ENCODE measurements at regions not wholly inside any gene's neighbourhood (a gene's known extent, or its start where the extent isn't known, plus 50 kb on each side); places are given as distances from the start of the nearest gene placed in this dataset.

DNA sequence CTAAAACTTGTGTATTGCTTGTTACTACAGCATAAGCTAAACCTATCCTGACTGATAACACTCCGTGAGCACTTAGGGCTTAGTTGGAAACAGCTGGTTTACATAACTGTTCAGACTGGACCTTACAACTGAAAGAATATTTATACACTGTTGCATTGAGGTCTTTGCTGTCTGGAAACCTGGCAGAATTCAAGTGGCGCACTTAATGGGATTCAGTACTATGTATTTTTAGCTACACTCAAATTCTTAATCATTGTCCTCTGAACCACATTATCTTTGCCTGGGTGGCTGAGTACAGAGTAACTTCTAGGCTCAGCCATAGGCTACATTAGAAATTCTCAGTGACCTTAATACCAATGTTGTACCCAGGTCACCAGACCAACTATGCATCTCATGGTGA lies 172.9 kb downstream of the PMP22 start:
- Mint-ChIP-seq H3K4me3 (no peak overlapping the region), H3K9me3 (no peaks in the 10 kb centered on the region), H3K36me3 (ENCODE audit: low read depth) (no peaks in the 10 kb centered on the region), H3K27me3 (peaks cover 6% of the 10 kb centered on the region), H3K4me1 (no peaks in the 10 kb centered on the region), H3K27ac (no peak overlapping the region)
- DNase-seq = no peak
- no peak for ATAC-seq

- no peak overlapping the region for H3K4me3 Mint-ChIP-seq
- ATAC-seq (no peak), DNase-seq (no peak)
- H3K36me3 Mint-ChIP-seq (ENCODE audit: low read depth) = no peaks in the 10 kb centered on the region
- no peaks in the 10 kb centered on the region for H3K4me1 Mint-ChIP-seq
- no peaks in the 10 kb centered on the region for H3K9me3 Mint-ChIP-seq
- H3K27me3 Mint-ChIP-seq = peaks cover 9% of the 10 kb centered on the region
- H3K27ac Mint-ChIP-seq = no peak overlapping the region
Observed at GRCh38 chr17:15091825-15092224, 173.3 kb downstream of the PMP22 start.

DNA sequence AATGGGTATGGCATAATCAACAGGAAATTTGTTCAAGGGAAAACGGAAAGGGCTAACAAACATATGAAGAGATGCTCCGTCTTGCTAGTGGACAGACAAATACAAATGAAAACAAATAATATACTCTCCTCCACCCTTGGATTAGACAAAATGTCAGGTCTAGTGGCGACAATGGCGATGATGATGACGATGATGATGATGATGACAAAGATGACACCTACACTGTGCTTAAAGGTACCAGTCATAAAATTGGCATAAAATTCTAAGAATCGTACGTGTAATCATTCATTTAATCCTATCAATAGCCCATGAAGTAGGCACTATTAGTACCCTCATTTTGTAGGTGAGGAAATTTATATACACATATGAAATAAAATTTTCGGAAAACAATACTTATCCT lies 174.6 kb downstream of the PMP22 start:
- Mint-ChIP-seq H3K9me3 (no peaks in the 10 kb centered on the region), H3K4me3 (no peak overlapping the region), H3K27me3 (peaks cover 9% of the 10 kb centered on the region), H3K4me1 (no peaks in the 10 kb centered on the region), H3K36me3 (ENCODE audit: low read depth) (no peaks in the 10 kb centered on the region), H3K27ac (no peak overlapping the region)
- DNase-seq (no peak), ATAC-seq (no peak)

GRCh38 chr17:15087946-15088345 lies 177.2 kb downstream of the PMP22 start:
- Mint-ChIP-seq H3K36me3 (ENCODE audit: low read depth) (no peaks in the 10 kb centered on the region), H3K4me1 (no peaks in the 10 kb centered on the region), H3K4me3 (no peak overlapping the region), H3K9me3 (no peaks in the 10 kb centered on the region), H3K27ac (no peak overlapping the region), H3K27me3 (peaks cover 6% of the 10 kb centered on the region)
- DNase-seq = no peak
- ATAC-seq = no peak

GRCh38 chr17:15086776-15087295 lies 178.3 kb downstream of the PMP22 start:
- no peaks in the 10 kb centered on the region for H3K36me3 Mint-ChIP-seq (ENCODE audit: low read depth)
- H3K4me3 Mint-ChIP-seq = no peak overlapping the region
- no peaks in the 10 kb centered on the region for H3K9me3 Mint-ChIP-seq
- no peak for ATAC-seq
- no peak for DNase-seq
- no peaks in the 10 kb centered on the region for H3K4me1 Mint-ChIP-seq
- peaks cover 6% of the 10 kb centered on the region for H3K27me3 Mint-ChIP-seq
- no peak overlapping the region for H3K27ac Mint-ChIP-seq

GRCh38 chr17:15085890-15086677 lies 179.0 kb downstream of the PMP22 start:
- ATAC-seq (no peak), DNase-seq (no peak)
- Mint-ChIP-seq H3K9me3 (no peaks in the 10 kb centered on the region), H3K27me3 (peaks cover 9% of the 10 kb centered on the region), H3K4me3 (no peak overlapping the region), H3K4me1 (no peaks in the 10 kb centered on the region), H3K27ac (no peak overlapping the region), H3K36me3 (ENCODE audit: low read depth) (no peaks in the 10 kb centered on the region)

GRCh38 chr17:15083225-15083624 lies 181.9 kb downstream of the PMP22 start:
- DNase-seq = no peak
- Mint-ChIP-seq H3K27me3 (peaks cover 13% of the 10 kb centered on the region), H3K4me3 (no peak overlapping the region), H3K36me3 (ENCODE audit: low read depth) (no peaks in the 10 kb centered on the region), H3K27ac (no peak overlapping the region), H3K9me3 (no peaks in the 10 kb centered on the region), H3K4me1 (no peaks in the 10 kb centered on the region)
- no peak for ATAC-seq

GRCh38 chr17:15081008-15081407 lies 184.1 kb downstream of the PMP22 start:
- H3K27ac Mint-ChIP-seq = no peak overlapping the region
- DNase-seq = no peak

DNA sequence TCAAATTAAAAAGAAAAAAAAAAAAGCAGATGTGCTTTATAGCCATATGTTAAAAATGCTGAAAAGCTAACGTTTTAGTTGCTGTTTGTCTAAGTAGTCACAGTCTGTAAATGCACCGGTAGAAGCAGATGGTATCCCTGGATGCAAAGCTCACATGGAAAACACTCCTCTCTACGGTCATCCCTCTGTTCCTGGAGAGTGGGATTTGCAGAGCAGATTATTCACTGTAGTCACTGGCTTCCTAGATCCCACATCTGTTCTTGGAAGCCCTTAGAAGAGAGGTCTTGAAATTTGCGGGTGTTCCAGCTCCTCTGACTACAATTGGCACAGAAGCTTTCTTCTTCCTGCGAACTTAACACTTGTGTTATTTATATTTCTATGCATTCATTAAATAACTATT lies 186.6 kb downstream of the PMP22 start:
- Mint-ChIP-seq H3K36me3 (ENCODE audit: low read depth) (no peaks in the 10 kb centered on the region), H3K27me3 (peaks cover 7% of the 10 kb centered on the region)
- ATAC-seq = no peak

More at GRCh38 chr17:15081008-15081407, 184.1 kb downstream of the PMP22 start:
- peaks cover 7% of the 10 kb centered on the region for H3K27me3 Mint-ChIP-seq
- no peaks in the 10 kb centered on the region for H3K4me1 Mint-ChIP-seq
- H3K9me3 Mint-ChIP-seq = no peaks in the 10 kb centered on the region
- H3K36me3 Mint-ChIP-seq (ENCODE audit: low read depth) = no peaks in the 10 kb centered on the region
- H3K4me3 Mint-ChIP-seq = no peak overlapping the region
- ATAC-seq = no peak

DNA sequence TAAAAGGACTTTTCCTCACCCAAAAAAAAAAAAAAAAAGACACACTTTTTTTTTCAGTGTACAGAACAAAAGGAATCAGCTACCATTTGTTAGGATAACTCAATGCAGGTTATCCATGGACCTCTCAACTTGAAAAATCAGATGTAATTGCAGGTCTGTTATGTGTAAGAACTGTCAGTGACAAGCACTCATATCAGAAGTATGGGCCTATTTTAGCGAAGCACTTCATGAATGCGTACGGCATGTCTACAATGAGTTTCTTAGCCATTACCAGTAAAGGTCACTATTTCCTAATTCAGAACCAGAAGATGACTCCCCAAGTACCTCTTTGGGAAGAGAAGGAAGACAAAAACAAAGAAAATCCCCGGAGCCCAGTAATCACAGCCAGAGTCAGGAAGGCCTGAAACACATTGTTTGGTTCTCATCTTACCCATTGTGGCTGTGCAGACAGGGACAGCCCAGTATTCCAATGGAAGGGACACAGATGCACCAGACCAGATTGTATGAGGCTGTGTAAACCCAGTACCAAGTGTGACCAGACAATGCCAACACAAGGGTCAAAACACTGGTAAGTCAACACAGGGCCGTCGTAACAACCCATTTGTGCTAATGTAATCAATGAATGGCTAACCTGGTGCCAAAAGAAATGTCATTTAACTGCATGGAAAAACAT lies 188.0 kb downstream of the PMP22 start:
- Mint-ChIP-seq H3K9me3 (no peaks in the 10 kb centered on the region), H3K4me3 (no peak overlapping the region), H3K27ac (no peak overlapping the region), H3K4me1 (no peaks in the 10 kb centered on the region), H3K36me3 (ENCODE audit: low read depth) (no peaks in the 10 kb centered on the region), H3K27me3 (peaks cover 7% of the 10 kb centered on the region)
- ATAC-seq (no peak), DNase-seq (no peak)

More for the DNA sequence above, 186.6 kb downstream of the PMP22 start:
- DNase-seq = no peak
- Mint-ChIP-seq H3K4me1 (no peaks in the 10 kb centered on the region), H3K27ac (no peak overlapping the region), H3K9me3 (no peaks in the 10 kb centered on the region), H3K4me3 (no peak overlapping the region)

- no peak for DNase-seq
- no peak for ATAC-seq
- Mint-ChIP-seq H3K36me3 (ENCODE audit: low read depth) (no peaks in the 10 kb centered on the region), H3K27ac (no peak overlapping the region), H3K4me1 (no peaks in the 10 kb centered on the region), H3K9me3 (no peaks in the 10 kb centered on the region), H3K4me3 (no peak overlapping the region), H3K27me3 (peaks cover 26% of the 10 kb centered on the region)
Observed at GRCh38 chr17:15051933-15052332, 213.2 kb downstream of the PMP22 start.

DNA sequence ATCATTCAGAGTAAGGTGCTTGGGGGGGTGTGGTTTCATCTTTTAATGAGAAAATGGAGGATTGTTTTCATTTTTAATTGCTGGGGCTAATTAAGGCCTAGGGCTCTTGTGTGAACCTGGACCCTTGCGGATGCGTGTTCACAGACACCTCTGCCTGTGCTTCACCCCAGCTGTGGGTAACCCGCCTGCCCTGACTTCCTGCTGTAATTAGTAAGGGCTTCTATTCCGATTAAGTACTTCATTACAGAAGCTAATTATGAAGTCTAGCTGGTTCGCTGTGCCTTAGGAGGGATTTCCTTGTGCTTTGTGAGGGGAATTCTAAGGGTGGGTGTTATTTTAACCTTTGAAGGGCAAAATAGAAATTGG lies 215.3 kb downstream of the PMP22 start:
- H3K27ac Mint-ChIP-seq = no peak overlapping the region
- no peaks in the 10 kb centered on the region for H3K9me3 Mint-ChIP-seq
- no peaks in the 10 kb centered on the region for H3K4me1 Mint-ChIP-seq
- H3K4me3 Mint-ChIP-seq = no peak overlapping the region
- DNase-seq = no peak
- H3K36me3 Mint-ChIP-seq (ENCODE audit: low read depth) = no peaks in the 10 kb centered on the region
- ATAC-seq = no peak
- H3K27me3 Mint-ChIP-seq = peaks cover 26% of the 10 kb centered on the region

DNA sequence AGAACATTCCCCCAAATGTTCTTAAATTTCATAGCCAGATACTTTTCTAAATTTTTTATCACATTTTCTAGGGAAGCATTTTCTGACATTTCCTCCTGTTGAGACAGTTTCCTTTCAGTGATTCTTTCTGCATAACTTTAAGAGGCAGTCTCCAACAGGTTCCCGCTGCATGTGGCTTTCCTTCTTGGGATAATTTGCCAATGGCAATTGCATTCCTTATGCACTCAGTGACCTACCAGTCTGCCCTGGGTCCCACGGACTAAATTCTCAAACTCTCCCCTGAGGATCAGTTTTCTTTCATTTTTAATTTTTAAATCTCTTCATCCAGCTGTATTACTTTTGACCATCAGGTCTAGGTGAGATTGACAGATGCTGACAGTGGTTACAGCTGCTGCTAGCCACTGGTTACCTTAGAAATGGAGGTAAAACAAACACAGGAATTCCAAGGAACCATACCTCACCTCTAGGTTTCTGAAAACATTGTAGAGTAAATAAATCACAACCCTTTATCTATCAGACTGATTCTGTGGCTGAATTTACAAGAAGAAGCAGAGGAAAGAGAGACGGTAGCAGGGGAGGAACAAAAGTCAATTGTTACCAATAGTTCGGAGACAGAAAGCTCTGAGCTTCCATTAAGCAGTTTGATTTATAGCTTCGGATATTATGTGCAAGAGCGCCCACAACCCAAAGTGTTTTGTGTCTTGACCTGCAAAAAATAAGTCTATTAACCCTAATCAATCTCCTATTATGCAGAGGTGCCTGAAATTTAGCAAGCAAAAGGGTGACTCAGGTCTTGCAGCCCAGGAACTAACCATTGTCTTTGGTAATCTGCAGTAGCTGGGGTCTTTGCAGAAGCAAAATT lies 216.0 kb downstream of the PMP22 start:
- Mint-ChIP-seq H3K27me3 (peaks cover 26% of the 10 kb centered on the region), H3K9me3 (no peaks in the 10 kb centered on the region), H3K4me1 (no peaks in the 10 kb centered on the region), H3K36me3 (ENCODE audit: low read depth) (no peaks in the 10 kb centered on the region), H3K27ac (no peak overlapping the region), H3K4me3 (no peak overlapping the region)
- DNase-seq = no peak
- ATAC-seq = no peak

DNA sequence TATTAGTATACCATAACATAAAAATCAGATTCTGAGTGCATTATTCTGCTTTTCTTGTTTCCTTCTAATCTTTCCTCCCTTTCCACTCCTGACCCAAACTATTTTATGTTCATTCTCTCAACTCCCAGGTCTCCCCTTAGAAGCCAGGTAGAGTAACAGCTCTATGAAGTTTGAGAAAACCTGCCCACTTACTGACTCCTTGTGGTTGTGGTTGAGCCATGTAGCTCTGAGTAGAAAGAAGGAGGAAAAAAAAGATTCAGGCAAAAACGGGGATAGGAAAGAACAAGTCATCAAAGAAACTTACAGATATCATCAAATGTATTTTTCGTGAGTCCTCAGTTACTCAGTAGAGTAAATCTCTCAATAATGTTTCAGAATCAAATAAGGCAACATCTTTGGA lies 216.7 kb downstream of the PMP22 start:
- Mint-ChIP-seq H3K9me3 (no peaks in the 10 kb centered on the region), H3K4me1 (no peaks in the 10 kb centered on the region), H3K27ac (no peak overlapping the region), H3K27me3 (peaks cover 24% of the 10 kb centered on the region), H3K36me3 (ENCODE audit: low read depth) (no peaks in the 10 kb centered on the region), H3K4me3 (no peak overlapping the region)
- no peak for DNase-seq
- no peak for ATAC-seq
